KG1 (cell line): ENCODE measurements at regions not wholly inside any gene's neighbourhood (a gene's known extent, or its start where the extent isn't known, plus 50 kb on each side); places are given as distances from the start of the nearest gene placed in this dataset.

ENCODE experiments used
- DNase-seq: peaks from one replicate; lab custom pipeline; 2025; lab: John Stamatoyannopoulos, UW

GRCh38 chr10:117718986-117719920 is 176.7 kb downstream of the EMX2 start:
- no peak for DNase-seq

GRCh38 chr10:117720931-117721835 is 178.6 kb downstream of the EMX2 start:
- DNase-seq: no peak

- no peak for DNase-seq
These were observed 179.3 kb downstream of the EMX2 start for GRCh38 chr10:117721873-117722272.

- DNase-seq: no peak
These were observed 180.8 kb downstream of the EMX2 start for GRCh38 chr10:117723343-117723742.

- DNase-seq: no peak
These were observed 183.4 kb downstream of the EMX2 start for GRCh38 chr10:117725993-117726392.

- no peak for DNase-seq
These were observed 184.2 kb downstream of the EMX2 start for GRCh38 chr10:117726596-117727295.

- DNase-seq: no peak
These were observed 184.9 kb downstream of the EMX2 start for GRCh38 chr10:117727421-117727820.

- DNase-seq: no peak
These were observed 185.5 kb downstream of the EMX2 start for GRCh38 chr10:117728087-117728486.

GRCh38 chr10:117729156-117729555 is 186.6 kb downstream of the EMX2 start:
- DNase-seq: no peak

- no peak for DNase-seq
These were observed 188.7 kb downstream of the EMX2 start for GRCh38 chr10:117731121-117731791.

- no peak for DNase-seq
These were observed 192.3 kb downstream of the EMX2 start for GRCh38 chr10:117734731-117735405.

GRCh38 chr10:117736655-117737054 is 194.1 kb downstream of the EMX2 start:
- DNase-seq: no peak

- no peak for DNase-seq
These were observed 197.5 kb downstream of the EMX2 start for GRCh38 chr10:117740088-117740487.

- no peak for DNase-seq
These were observed 198.2 kb downstream of the EMX2 start for GRCh38 chr10:117740691-117741222.

GRCh38 chr10:117741524-117741923 is 199.0 kb downstream of the EMX2 start:
- no peak for DNase-seq

GRCh38 chr10:117743509-117743908 is 201.0 kb downstream of the EMX2 start:
- no peak for DNase-seq

- DNase-seq: no peak
These were observed 202.8 kb downstream of the EMX2 start for GRCh38 chr10:117745301-117745700.

- DNase-seq: no peak
These were observed 204.2 kb downstream of the EMX2 start for GRCh38 chr10:117746541-117747448.

GRCh38 chr10:117747636-117748035 is 205.1 kb downstream of the EMX2 start:
- no peak for DNase-seq

- no peak for DNase-seq
These were observed 205.5 kb downstream of the EMX2 start for GRCh38 chr10:117748058-117748457.
